ENCODE measurements at regions not wholly inside any gene's neighbourhood (a gene's known extent, or its start where the extent isn't known, plus 50 kb on each side); places are given as distances from the start of the nearest gene placed in this dataset.

DNA sequence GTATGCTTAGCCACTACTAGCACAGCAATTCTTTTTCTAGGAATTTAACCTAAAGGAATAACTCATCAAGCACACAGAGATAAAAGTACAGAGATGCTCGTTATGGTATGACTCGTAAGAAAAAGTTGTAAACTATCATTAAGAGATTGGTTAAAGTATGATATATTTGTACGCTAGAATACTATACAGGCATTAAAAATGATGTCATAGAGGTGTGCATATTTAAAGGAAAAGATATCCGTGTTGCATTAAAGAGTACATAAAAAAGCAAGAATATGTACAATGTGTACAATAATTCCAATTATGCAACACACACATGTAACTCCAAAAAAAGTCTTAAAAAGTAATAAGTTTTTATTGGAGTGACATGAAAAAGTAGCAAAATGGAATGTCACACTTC is 54.5 kb upstream of the PALM2AKAP2 start:
- no peak for TF ChIP-seq POLR2A (IDR thresholded peaks at IDR 0.05)
- TF ChIP-seq, protein P1, sequence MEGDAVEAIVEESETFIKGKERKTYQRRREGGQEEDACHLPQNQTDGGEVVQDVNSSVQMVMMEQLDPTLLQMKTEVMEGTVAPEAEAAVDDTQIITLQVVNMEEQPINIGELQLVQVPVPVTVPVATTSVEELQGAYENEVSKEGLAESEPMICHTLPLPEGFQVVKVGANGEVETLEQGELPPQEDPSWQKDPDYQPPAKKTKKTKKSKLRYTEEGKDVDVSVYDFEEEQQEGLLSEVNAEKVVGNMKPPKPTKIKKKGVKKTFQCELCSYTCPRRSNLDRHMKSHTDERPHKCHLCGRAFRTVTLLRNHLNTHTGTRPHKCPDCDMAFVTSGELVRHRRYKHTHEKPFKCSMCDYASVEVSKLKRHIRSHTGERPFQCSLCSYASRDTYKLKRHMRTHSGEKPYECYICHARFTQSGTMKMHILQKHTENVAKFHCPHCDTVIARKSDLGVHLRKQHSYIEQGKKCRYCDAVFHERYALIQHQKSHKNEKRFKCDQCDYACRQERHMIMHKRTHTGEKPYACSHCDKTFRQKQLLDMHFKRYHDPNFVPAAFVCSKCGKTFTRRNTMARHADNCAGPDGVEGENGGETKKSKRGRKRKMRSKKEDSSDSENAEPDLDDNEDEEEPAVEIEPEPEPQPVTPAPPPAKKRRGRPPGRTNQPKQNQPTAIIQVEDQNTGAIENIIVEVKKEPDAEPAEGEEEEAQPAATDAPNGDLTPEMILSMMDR (IDR thresholded peaks at IDR 0.05 in 4 of 5, conservative IDR thresholded peaks at IDR 0.05 in 1 of 5), result no peak

All from gastrocnemius medialis (tissue), 4 donors.